Common myeloid progenitor, CD34-positive (primary cell): ENCODE measurements at regions not wholly inside any gene's neighbourhood (a gene's known extent, or its start where the extent isn't known, plus 50 kb on each side); places are given as distances from the start of the nearest gene placed in this dataset.

Source experiments
- CTCF ChIA-PET: fragments of 350-600 bp; sonication (Branson Sonifier 250); formaldehyde crosslinking; loops from one replicate; lab custom pipeline; 2021; ENCODE audit warnings: antibody characterized with exemption; lab: Charles Lee
- POLR2A ChIA-PET: fragments of 350-600 bp; sonication (Branson Sonifier 250); formaldehyde crosslinking; loops from one replicate; lab custom pipeline; 2021; ENCODE audit warnings: antibody characterized with exemption; lab: Charles Lee
- DNase-seq, 3 donors: peaks; one replicate each; pipeline versions ENCODE4 v3.0.0 to v3.0.0-alpha.2; 2013
- H3K27ac ChIP-seq, 2 experiments: 1 replicate in 1 of 2; 2 replicates in 1 of 2; pipeline ENCODE4 v1.7.0; 2013; ENCODE audit warnings: inconsistent platforms in 2 of 2, low read length in 2 of 2, mild to moderate bottlenecking in 2 of 2, low read depth in 1 of 2, moderate library complexity in 1 of 2; ENCODE audit not compliant: severe bottlenecking in 2 of 2, insufficient read depth in 1 of 2, poor library complexity in 1 of 2
- H3K27me3 ChIP-seq, 5 experiments: replicated peaks in 2 of 5; 1 replicate in 3 of 5; 2 replicates in 2 of 5; pipeline versions ENCODE4 v1.6.1 to v1.7.0; 2013; ENCODE audit warnings: low read length in 4 of 5, mild to moderate bottlenecking in 2 of 5, moderate library complexity in 2 of 5, inconsistent platforms in 1 of 5; ENCODE audit not compliant: insufficient read depth in 5 of 5, control insufficient read depth in 4 of 5
- H3K36me3 ChIP-seq, 4 experiments: 1 replicate in 2 of 4; 2 replicates in 2 of 4; pipeline versions ENCODE4 v1.6.1 to v1.7.0; 2013; ENCODE audit warnings: low read length in 3 of 4, control low read depth in 1 of 4, mild to moderate bottlenecking in 1 of 4; ENCODE audit not compliant: control insufficient read depth in 4 of 4, insufficient read depth in 4 of 4
- H3K4me1 ChIP-seq, 4 experiments: 1 replicate in 3 of 4; 2 replicates in 1 of 4; pipeline versions ENCODE4 v1.6.1 to v1.7.1; 2013; ENCODE audit warnings: low read length in 3 of 4, mild to moderate bottlenecking in 3 of 4, control low read depth in 1 of 4, inconsistent platforms in 1 of 4, moderate library complexity in 1 of 4; ENCODE audit not compliant: control insufficient read depth in 4 of 4, insufficient read depth in 4 of 4; ENCODE audit errors: control extremely low read depth in 1 of 4
- H3K4me3 ChIP-seq, 7 experiments: 1 replicate in 4 of 7; 2 replicates in 3 of 7; pipeline versions ENCODE4 v1.5.1 to v1.7.0; 2013; ENCODE audit warnings: mild to moderate bottlenecking in 7 of 7, low read length in 6 of 7, moderate library complexity in 6 of 7, inconsistent platforms in 2 of 7, low read depth in 2 of 7, control low read depth in 1 of 7; ENCODE audit not compliant: insufficient read depth in 4 of 7, control insufficient read depth in 1 of 7; ENCODE audit errors: extremely low read depth in 1 of 7
- H3K9me3 ChIP-seq, 5 experiments: 1 replicate in 4 of 5; 2 replicates in 1 of 5; pipeline versions ENCODE4 v1.6.1 to v1.7.1; 2013; ENCODE audit warnings: low read length in 4 of 5, mild to moderate bottlenecking in 2 of 5, inconsistent platforms in 1 of 5, low read depth in 1 of 5, moderate library complexity in 1 of 5; ENCODE audit not compliant: control insufficient read depth in 4 of 5, insufficient read depth in 2 of 5; ENCODE audit errors: control extremely low read depth in 1 of 5
- WGBS: methylation state at CpG from one replicate; pipeline ENCODE4 v1.1.5; 2013; ENCODE audit not compliant: insufficient coverage; 5-methylcytosine and 5-hydroxymethylcytosine counted together

GRCh38 chr13:73757481-73758233 is 376.5 kb downstream of the KLF12 start:
- POLR2A ChIA-PET, result no interaction called here
- no peaks in the 10 kb centered on the region for H3K27me3 ChIP-seq
- H3K27ac ChIP-seq, result no peak overlapping the region
- H3K4me1 ChIP-seq, result no peaks in the 10 kb centered on the region
- CTCF ChIA-PET, result interaction anchor here (0.7 to 2.1 kb wide), 6 partner anchors 8 to 1531 kb away, joined by 3 to 6 read pairs (median 4); no protein-coding TSS in a partner anchor
- no peaks in the 10 kb centered on the region for H3K9me3 ChIP-seq
- no peaks in the 10 kb centered on the region for H3K36me3 ChIP-seq
- no peak overlapping the region for H3K4me3 ChIP-seq
- DNase-seq, result no peak
- WGBS, result 90% methylated on average over 1 of the region's 2 CpGs

GRCh38 chr13:73754727-73755292 is 379.4 kb downstream of the KLF12 start:
- H3K27me3 ChIP-seq, result no peaks in the 10 kb centered on the region
- no peaks in the 10 kb centered on the region for H3K4me1 ChIP-seq
- H3K4me3 ChIP-seq, result no peak overlapping the region
- no peaks in the 10 kb centered on the region for H3K9me3 ChIP-seq
- no peak overlapping the region for H3K27ac ChIP-seq
- H3K36me3 ChIP-seq, result no peaks in the 10 kb centered on the region
- WGBS, result 20% methylated on average over 1 of the region's 3 CpGs
- CTCF ChIA-PET, result interaction anchor here (0.7 to 1.5 kb wide), 5 partner anchors 9 to 532 kb away, joined by 3 to 8 read pairs (median 5); no protein-coding TSS in a partner anchor
- DNase-seq, result peak; percentile 38 to 59 (median 44)
- POLR2A ChIA-PET, result no interaction called here

- no peaks in the 10 kb centered on the region for H3K9me3 ChIP-seq
- WGBS, result 100% methylated on average over 3 of the region's 4 CpGs
- H3K27ac ChIP-seq, result no peak overlapping the region
- ChIA-PET POLR2A (no interaction called here), CTCF (interaction anchor here (0.6 kb wide), 1 partner anchor 30 kb away, joined by 3 read pairs; no protein-coding TSS in a partner anchor)
- no peaks in the 10 kb centered on the region for H3K27me3 ChIP-seq
- no peak overlapping the region for H3K4me3 ChIP-seq
- H3K36me3 ChIP-seq, result no peaks in the 10 kb centered on the region
- no peak for DNase-seq
- H3K4me1 ChIP-seq, result no peaks in the 10 kb centered on the region
These were observed 380.0 kb downstream of the KLF12 start for GRCh38 chr13:73754241-73754640.

GRCh38 chr13:73751290-73751689 is 382.9 kb downstream of the KLF12 start:
- Histone ChIP-seq H3K36me3 (peaks cover 0 to 4% (median under 1%) of the 10 kb centered on the region in 4 experiments), H3K27me3 (no peaks in the 10 kb centered on the region), H3K4me1 (no peaks in the 10 kb centered on the region), H3K27ac (no peak overlapping the region), H3K9me3 (peaks cover 0 to 5% (median 1%) of the 10 kb centered on the region in 5 experiments), H3K4me3 (no peak overlapping the region)
- 100% methylated on average over 2 of the region's 3 CpGs for WGBS
- no peak for DNase-seq
- POLR2A ChIA-PET, result no interaction called here
- CTCF ChIA-PET, result interaction anchor here (0.7 to 1.7 kb wide), 3 partner anchors 12 to 1468 kb away, joined by 3 to 5 read pairs (median 3); no protein-coding TSS in a partner anchor

GRCh38 chr13:73748404-73748803 is 385.8 kb downstream of the KLF12 start:
- H3K9me3 ChIP-seq, result peaks cover 0 to 5% (median 1%) of the 10 kb centered on the region in 5 experiments
- no peaks in the 10 kb centered on the region for H3K27me3 ChIP-seq
- DNase-seq, result no peak
- 100% methylated on average over 1 of the region's 1 CpG for WGBS
- H3K4me1 ChIP-seq, result no peaks in the 10 kb centered on the region
- peaks cover 0 to 4% (median under 1%) of the 10 kb centered on the region in 4 experiments for H3K36me3 ChIP-seq
- ChIA-PET POLR2A (no interaction called here), CTCF (no interaction called here)
- H3K4me3 ChIP-seq, result no peak overlapping the region
- no peak overlapping the region for H3K27ac ChIP-seq

GRCh38 chr13:73745190-73745589 is 389.0 kb downstream of the KLF12 start:
- Histone ChIP-seq H3K4me3 (no peak overlapping the region), H3K9me3 (peaks cover 0 to 5% (median 4%) of the 10 kb centered on the region in 5 experiments), H3K27ac (no peak overlapping the region), H3K27me3 (no peaks in the 10 kb centered on the region), H3K36me3 (peaks cover 0 to 4% (median under 1%) of the 10 kb centered on the region in 4 experiments), H3K4me1 (no peaks in the 10 kb centered on the region)
- POLR2A ChIA-PET, result no interaction called here
- CTCF ChIA-PET, result no interaction called here
- no peak for DNase-seq
- WGBS, result no CpG with 5 or more reads among the region's 2 CpGs

GRCh38 chr13:73742982-73743381 is 391.2 kb downstream of the KLF12 start:
- H3K27me3 ChIP-seq, result no peaks in the 10 kb centered on the region
- H3K36me3 ChIP-seq, result peaks cover 0 to 2% (median 0%) of the 10 kb centered on the region in 4 experiments
- 80% methylated on average over 1 of the region's 4 CpGs for WGBS
- ChIA-PET POLR2A (no interaction called here), CTCF (interaction anchor here (1.1 kb wide), 1 partner anchor 26 kb away, joined by 4 read pairs; no protein-coding TSS in a partner anchor)
- H3K9me3 ChIP-seq, result peaks cover 0 to 2% (median 0%) of the 10 kb centered on the region in 5 experiments
- no peaks in the 10 kb centered on the region for H3K4me1 ChIP-seq
- H3K4me3 ChIP-seq, result no peak overlapping the region
- DNase-seq, result no peak
- H3K27ac ChIP-seq, result no peak overlapping the region
